HG03469 (cell line): ENCODE measurements at regions not wholly inside any gene's neighbourhood (a gene's known extent, or its start where the extent isn't known, plus 50 kb on each side); places are given as distances from the start of the nearest gene placed in this dataset.

Experiments used
- ATAC-seq: cut with Tn5 transposase; IDR thresholded peaks from one replicate; pipeline ENCODE4 v1.9.1; 2021; ENCODE audit warnings: mild to moderate bottlenecking, moderate library complexity, moderate number of reproducible peaks; ENCODE audit not compliant: unreplicated experiment

DNA sequence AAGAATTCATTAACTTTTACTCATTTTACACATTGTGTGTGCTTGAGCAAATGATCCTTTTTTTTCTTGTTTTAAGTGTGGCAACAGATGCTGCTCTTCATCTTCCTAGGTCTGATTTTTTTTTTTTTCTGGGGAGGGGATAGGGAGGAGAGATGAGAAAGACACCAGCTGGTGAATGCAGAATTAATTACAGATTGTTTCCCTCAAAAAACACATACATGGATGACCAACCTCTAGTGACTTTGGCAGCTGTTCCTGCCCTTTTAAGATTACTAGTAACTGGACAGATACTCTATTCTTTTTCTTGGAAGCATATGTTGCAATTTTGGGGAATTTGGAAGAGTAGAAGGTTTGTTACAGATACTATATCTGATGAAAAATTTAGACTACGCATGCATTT, 103.6 kb upstream of the MYO16 start:
- ATAC-seq = no peak

DNA sequence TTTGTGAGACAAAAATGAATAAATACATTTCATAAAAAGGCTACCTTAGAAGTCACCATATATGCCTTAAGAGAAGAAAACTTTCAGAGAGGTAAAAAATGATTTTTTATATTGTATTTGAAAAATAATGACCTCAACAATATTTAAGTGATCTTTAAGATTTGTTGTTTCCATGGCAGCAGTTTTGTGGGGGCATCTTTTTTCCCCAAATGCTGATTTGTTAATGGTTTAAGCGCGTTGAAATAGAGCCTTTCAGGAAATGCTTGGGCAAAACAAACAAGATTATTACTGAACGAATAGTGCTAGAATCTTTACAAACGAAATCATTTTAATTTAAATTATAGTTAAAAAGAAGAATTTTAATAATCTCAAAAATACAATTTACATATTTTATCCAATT, 103.1 kb upstream of the MYO16 start:
- ATAC-seq = no peak

DNA sequence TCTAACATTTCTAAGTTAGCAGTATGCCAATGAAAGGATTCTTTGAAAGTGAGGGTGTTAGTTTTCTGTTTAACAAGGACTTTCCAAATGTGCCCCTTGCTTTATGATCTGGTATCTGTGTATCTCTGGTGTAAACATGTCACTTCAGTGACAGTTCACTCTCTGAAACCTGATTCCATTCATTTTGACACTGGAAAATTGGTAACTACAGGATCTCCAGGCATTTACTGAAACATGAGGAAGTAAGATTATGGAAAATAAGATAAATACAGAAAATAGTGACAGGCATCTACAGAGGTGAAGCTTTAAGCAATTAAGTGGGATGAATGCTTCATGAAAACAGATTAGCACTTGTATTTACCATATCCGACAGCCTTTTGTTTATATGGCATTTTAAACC, 101.6 kb upstream of the MYO16 start:
- no peak for ATAC-seq

DNA sequence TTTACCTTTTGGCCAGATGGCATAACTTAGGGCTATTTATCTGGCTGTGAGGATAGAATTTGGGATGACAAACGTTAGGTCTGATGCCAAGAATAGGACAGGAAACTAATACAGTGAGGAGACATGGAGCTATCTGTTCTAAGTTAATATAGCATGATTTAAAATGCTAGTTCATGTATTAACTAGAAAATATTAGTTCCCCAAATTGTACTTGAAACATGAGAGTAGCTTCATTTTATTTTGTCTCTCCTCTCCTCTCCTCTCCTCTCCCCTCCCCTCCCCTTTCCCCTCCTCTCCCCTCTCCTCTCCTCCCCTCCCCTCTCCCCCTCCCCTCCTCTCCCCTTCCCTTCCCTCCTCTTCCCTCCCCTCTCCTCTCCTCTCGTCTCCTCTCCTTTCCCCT, 101.1 kb upstream of the MYO16 start:
- no peak for ATAC-seq

DNA sequence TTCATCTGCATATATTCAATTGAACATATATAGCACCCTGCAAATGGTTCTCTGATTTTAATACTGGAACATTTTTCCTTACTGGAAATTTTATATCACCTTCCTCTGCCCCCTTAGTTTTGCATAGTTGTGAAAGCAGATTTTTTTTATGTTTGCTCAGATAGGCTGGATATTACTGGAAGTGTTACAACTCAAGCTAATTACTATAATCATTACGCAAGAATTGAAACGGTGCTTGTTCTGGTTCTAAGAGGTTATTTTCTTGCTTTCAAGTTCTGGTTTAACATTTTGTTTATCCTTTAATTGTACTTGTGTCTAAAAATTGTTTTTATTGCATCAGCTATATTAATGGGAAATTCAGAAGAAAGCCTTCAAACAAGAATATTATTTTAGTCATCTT, 95.6 kb upstream of the MYO16 start:
- no peak for ATAC-seq

DNA sequence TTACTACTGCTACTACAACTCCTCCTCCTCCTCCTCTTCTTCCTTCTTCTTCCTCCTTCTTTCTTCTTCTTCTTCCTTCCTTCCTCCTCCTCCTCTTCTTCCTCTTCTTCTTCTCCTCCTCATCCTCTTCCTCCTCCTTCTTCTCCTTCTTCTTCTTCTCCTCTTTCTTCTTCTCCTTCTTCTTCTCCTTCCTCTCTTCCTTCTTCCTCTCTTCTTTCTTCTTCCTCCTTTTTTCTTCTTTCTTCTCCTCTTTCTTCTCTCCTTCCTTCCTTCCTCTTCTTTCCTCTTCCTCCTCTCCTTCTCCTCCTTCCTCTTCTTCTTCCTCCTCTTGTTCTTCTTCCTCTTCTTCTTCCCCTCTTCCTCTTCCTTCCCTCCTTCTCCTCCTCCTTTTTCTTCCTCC, 94.7 kb upstream of the MYO16 start:
- ATAC-seq = no peak

DNA sequence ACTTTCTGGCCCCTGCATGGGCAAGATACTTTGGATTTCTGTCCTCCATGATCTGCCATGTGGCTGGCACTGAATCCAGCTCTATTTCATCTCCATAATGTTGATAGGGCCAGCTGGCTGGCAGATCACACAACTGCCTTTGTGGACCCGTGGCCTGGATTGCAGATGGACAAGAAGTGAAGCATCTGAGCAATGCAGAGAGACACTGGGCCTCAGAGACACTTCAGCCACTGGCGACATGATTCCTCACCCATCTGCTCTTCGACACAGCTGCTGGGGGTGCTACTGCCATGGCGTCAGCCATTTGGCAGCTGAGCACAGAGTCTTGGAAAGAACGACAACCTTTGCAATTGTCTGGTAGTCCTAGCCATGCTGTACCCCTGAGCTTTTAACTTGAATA, 79.5 kb upstream of the MYO16 start:
- no peak for ATAC-seq

DNA sequence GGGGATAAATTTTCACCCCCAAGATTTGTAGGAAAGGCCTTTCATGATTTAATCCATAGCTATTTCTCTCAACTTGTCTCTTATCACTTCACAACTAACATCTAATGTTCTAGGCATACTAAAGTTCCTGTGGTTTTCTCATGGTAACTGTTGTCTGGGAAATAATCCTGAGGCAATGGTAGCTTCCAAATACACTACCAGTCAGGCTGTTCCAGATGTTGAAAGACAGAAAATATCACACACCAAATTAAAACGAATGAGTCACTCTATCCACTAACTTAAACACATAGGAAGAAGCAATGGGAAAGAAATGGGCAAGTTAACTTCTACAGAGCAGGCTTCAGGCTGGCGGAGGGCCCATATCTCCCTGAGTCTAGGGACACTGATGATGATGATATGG, 77.7 kb upstream of the MYO16 start:
- ATAC-seq = no peak

DNA sequence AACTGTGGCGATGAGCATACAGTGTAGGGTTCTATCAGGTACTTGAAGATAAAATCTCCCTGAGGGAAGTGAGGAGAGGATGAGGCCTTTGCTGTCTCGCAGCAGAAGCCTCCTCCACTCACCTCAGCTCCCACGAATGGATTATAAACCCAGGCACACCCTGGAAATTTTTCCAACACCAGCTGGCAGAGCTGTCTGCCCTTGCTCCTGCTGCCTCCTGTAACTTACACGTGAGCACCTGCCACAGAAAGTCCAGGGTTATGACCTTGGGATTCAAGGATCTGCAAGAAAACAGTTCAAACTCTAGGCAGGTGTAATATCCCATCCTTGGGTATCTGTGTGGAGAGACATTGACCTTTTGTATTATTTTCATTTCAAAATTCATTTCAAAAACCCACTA, 70.9 kb upstream of the MYO16 start:
- no peak for ATAC-seq

DNA sequence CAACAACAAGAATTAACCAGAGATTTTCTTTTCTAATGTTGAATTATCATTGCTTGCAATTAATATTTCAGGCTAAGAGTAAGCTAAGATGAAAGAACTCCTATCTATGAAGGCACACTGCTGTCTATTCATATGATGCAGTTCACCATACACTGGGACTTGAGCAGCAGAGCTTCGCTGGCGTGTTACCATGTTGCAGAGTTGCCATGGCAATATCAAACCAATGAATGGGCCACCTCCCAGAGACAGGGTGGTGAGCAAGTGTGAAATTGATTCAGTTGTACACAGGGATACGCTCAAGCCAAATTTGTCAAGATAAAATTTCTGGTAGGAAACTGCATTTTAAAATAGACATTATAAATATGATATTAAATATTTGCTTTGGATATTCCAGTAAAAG, 69.3 kb upstream of the MYO16 start:
- no peak for ATAC-seq

DNA sequence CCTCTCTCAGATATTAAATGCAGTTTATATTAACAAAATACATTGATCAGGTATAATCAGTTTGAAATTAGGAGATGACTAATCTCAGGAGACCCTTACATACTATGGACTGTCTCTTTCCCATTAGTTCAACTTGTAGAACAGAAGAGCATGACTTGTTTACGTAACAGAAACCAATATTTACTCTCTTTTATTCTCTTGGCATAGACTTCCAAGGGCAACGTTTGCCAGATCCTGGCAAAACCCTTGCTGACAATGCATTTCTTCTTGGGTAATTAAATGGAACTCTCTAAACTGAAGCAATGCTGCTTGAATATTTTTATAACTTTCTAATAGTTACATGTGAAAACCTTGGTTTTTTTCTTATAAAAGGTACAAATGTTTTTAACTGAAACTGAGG, 68.3 kb upstream of the MYO16 start:
- no peak for ATAC-seq

DNA sequence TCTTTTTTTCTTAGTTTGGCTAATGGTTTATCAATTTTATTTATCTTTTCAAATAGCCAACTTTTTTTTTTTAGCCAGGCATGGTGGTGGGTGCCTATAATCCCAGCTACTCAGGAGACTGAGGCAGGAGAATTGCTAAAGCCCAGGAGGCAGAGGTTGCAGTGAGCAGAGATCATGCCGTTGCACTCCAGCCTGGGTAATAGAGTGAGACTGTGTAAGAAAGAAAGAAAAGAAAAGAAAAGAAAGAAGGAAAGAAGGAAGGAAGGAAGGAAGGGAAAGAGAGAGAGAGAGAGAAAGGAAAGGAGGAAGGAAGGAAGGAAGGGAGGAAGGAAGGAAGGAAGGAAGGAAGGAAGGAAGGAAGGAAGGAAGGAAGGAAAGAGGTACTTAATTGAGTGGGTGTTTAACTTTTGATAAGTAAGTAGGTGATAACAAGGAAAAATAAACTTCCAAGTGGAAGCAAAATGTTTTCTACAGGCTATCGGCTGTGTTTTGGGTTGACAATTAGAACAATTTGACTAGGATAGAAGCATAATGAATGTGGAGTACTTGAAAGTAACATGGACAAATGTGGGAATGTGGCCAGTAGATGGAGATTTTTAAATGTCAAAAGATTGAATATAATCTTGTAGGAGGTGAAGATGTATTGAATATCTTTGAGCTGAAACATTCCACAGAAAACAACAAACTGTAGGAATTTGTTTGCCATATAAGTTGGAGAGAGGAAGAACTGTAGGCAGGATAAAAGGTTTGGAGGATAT, 62.8 kb upstream of the MYO16 start:
- no peak for ATAC-seq

DNA sequence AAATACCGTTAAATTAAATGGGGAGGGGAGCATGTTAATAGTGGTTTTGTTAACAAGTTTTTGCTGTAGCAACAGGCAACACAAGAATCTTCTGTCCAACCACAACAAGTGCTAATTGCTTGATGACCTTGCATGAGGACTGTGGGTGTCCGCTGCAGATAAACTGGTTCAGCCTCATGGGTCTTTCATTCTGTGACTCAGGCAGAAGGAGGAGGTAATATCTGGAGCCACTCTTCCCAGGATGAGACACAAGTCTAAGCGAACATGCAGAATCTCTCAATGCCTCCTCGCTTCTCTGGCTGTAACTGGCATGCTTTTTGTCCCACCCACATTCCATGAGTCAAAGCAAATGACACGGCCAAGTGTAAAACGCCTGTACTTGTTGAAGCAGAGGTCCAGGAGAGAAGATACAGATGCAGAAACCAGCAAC, 56.6 kb upstream of the MYO16 start:
- ATAC-seq = no peak

DNA sequence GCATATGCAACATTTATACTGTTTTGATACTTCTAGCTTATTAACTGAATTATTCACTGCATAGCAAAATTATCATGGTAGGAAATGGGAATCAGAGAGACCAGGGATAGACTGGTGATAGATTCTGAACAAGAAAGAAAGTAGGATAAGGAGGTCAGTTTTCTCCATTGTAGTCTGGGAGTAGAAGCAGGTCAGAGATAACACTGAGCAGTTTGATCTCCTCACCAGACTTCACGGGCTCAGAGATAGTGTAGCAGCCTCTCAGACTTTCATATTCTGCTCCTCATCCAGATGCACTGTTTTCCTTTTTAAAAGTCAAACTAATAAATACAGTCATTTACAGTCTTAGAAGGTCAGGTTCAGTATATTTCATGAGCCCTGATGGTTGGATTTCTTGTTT, 56.0 kb upstream of the MYO16 start:
- ATAC-seq = no peak

DNA sequence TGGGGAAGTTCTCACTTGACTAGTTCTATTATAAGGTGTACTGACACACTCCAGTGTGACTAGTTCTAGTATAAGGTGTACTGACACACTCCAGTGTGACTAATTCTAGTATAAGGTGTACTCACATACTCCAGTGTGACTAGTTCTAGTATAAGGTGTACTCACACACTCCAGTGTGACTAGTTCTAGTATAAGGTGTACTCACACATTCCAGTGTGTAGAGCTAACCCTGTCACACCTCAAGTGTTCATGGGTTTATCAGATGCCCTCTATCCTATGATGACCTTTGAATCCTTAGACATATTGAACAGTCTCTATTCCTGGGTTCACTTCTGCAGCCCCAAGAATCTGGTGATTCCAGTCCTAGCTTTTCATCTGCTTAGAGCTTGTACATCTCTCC, 54.6 kb upstream of the MYO16 start:
- ATAC-seq = no peak

DNA sequence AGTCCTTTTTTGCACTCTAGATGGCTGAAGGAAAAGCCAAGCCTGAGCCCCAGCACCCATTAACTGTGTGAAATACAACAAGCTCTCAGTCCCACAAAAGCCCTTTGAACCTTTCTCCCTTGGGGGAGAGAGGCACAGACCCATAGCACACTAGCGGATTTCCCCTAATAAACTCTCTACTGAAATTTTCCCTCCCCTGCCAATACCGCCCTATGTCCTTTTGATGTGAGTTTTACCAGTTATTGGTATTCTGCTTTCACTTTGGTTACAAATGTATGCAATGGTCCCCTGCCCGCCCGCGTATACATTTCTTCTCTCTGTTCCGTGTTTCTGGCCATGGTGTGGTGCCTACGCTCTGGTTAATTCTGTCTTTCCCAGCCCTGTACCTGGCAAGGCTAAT, 54.0 kb upstream of the MYO16 start:
- no peak for ATAC-seq
